ENCODE measurements at regions not wholly inside any gene's neighbourhood (a gene's known extent, or its start where the extent isn't known, plus 50 kb on each side); places are given as distances from the start of the nearest gene placed in this dataset.

DNA sequence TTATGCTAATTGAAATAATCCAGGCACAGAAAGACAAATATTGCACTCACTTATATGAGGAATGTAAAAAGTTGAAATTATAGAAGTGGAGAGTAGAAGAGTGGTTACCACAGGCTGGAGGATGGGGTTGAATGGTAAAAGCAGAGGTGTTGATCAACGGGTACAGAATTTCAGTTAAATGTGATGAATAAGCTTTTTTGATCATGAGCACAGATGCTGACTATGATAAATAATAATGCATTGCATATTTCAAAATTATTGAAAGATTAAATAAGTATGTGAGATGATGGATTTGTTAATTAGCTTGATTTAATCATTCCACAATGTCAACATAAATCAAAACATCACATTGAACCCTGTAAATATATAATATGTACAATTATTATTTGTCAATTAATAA lies 213.1 kb downstream of the DCAF12L2 start:
- no peak overlapping the region for H3K9ac ChIP-seq
- H3K36me3 ChIP-seq: no peaks in the 10 kb centered on the region
- no peaks in the 10 kb centered on the region for H3K4me1 ChIP-seq
- no peaks in the 10 kb centered on the region; a peak in 1 of 22 replicates for H4K20me1 ChIP-seq
- H3K9me3 ChIP-seq (replicated peaks in 1 of 11): no peaks in the 10 kb centered on the region
- no peak overlapping the region for H3K27ac ChIP-seq
- H3K4me2 ChIP-seq: no peak overlapping the region
- H3K27me3 ChIP-seq: peaks cover 48 to 95% (median 86%) of the 10 kb centered on the region in 11 experiments
- H3K4me3 ChIP-seq: no peak overlapping the region
- TF ChIP-seq Cebpa-rat (IDR thresholded peaks at IDR 0.05): no peak

DNA sequence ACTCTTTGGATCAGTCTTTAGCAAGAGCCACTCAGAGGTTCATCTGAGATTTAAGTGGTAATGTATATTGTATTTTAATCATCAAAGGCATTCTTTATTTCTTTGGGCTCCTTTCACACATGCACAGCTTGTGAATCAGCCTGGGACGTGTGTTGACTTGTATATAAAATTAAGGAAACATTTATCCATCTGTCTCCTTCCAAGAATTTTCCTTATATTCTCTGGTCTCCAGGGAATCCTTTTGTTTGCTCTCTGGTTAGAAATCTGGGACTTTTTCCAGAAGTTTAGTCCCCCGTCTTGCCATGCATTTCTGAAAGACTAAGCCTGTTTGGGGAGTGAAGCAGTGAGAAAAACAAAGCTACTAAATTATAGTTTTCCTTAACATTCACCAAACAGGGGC lies 212.3 kb downstream of the DCAF12L2 start:
- H3K27me3 ChIP-seq: peaks cover 42 to 94% (median 82%) of the 10 kb centered on the region in 11 experiments
- H3K4me2 ChIP-seq: no peak overlapping the region
- no peaks in the 10 kb centered on the region for H3K9me3 ChIP-seq (replicated peaks in 1 of 11)
- H3K4me3 ChIP-seq: no peak overlapping the region
- H3K27ac ChIP-seq: no peak overlapping the region
- no peaks in the 10 kb centered on the region for H3K36me3 ChIP-seq
- TF ChIP-seq Cebpa-rat (IDR thresholded peaks at IDR 0.05): no peak
- H4K20me1 ChIP-seq: no peaks in the 10 kb centered on the region; a peak in 1 of 22 replicates
- H3K9ac ChIP-seq: no peak overlapping the region
- no peaks in the 10 kb centered on the region for H3K4me1 ChIP-seq

DNA sequence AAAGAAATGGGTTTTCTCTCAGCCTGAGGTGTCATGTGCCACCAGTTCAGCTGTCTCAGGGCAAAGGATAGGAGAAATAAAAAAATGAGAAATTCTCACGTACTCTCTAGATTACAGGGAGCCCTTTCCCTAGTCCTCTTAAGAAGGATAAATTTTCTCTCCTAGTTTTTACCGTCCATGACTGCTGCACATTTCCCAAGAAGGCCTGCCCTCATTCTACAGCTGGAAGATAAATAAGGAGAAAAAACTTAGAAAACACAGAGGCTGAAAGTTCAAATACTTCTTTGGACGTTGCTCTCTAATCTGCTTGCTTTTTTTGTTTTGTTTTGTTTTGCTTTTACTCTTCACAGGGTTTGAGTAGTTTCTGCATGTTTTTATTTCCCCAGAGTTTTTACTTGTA lies 211.9 kb downstream of the DCAF12L2 start:
- Histone ChIP-seq H3K27ac (no peak overlapping the region), H3K4me2 (no peak overlapping the region), H3K36me3 (no peaks in the 10 kb centered on the region), H4K20me1 (no peaks in the 10 kb centered on the region; a peak in 1 of 22 replicates), H3K4me1 (no peaks in the 10 kb centered on the region), H3K27me3 (peaks cover 43 to 94% (median 82%) of the 10 kb centered on the region in 11 experiments), H3K4me3 (no peak overlapping the region), H3K9me3 (replicated peaks in 1 of 11) (no peaks in the 10 kb centered on the region), H3K9ac (no peak overlapping the region)
- TF ChIP-seq Cebpa-rat (IDR thresholded peaks at IDR 0.05): no peak

DNA sequence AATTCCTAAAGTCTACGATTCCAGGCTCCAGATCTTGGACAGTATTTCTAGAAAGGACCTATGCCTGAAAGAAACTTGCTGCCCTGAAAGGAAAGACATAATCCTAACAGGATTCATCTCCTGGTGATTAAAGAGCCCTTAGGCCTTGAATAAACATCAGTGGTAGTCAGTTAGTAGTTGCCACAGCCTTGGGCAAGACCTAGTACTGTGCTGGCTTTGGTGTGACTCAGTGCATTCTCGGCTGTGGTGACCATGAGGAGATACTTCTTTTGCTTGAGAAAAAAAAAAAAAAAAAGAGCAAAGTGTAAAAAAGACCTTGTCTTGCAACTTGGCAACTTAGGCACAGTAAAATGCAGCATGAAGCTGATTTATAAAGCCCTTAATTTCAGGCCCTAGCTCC lies 188.2 kb downstream of the DCAF12L2 start:
- Histone ChIP-seq H3K9me3 (replicated peaks in 1 of 11) (peaks cover 0 to 20% (median 9%) of the 10 kb centered on the region in 11 experiments; a peak in 13 of 22 replicates), H3K4me2 (no peak overlapping the region), H3K27me3 (peaks cover 50 to 94% (median 78%) of the 10 kb centered on the region in 11 experiments), H3K4me1 (no peaks in the 10 kb centered on the region), H3K4me3 (no peak overlapping the region), H3K9ac (no peak overlapping the region), H4K20me1 (no peaks in the 10 kb centered on the region; a peak in 2 of 22 replicates), H3K36me3 (no peaks in the 10 kb centered on the region), H3K27ac (no peak overlapping the region)
- no peak for TF ChIP-seq Cebpa-rat (IDR thresholded peaks at IDR 0.05)

DNA sequence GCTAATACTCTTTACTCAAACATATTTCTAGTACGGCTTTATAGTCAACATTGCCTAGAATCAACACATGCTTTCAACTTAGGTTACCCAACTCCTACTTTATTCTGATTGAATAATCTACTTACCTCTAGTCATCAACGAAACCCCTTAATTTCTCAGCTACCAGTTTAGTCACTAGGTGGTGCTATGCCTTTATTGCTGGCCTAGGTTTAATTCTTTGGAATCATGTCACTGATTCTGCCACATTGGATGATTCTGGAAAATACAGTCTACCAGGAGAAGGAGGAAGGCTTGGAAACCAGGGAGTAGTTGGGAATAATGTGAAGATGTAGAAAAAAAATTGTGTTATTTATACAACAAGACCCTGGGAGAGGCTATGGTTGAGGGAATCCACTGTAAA lies 167.7 kb downstream of the DCAF12L2 start:
- Histone ChIP-seq H3K4me1 (no peaks in the 10 kb centered on the region), H3K36me3 (no peaks in the 10 kb centered on the region), H3K27ac (no peak overlapping the region), H3K27me3 (peaks cover 38 to 99% (median 84%) of the 10 kb centered on the region in 11 experiments), H3K4me2 (no peak overlapping the region), H3K9ac (no peak overlapping the region), H4K20me1 (peaks cover 0 to 6% (median 0%) of the 10 kb centered on the region in 11 experiments; a peak in 1 of 22 replicates), H3K9me3 (replicated peaks in 1 of 11) (no peaks in the 10 kb centered on the region), H3K4me3 (no peak overlapping the region)
- no peak for TF ChIP-seq Cebpa-rat (IDR thresholded peaks at IDR 0.05)

DNA sequence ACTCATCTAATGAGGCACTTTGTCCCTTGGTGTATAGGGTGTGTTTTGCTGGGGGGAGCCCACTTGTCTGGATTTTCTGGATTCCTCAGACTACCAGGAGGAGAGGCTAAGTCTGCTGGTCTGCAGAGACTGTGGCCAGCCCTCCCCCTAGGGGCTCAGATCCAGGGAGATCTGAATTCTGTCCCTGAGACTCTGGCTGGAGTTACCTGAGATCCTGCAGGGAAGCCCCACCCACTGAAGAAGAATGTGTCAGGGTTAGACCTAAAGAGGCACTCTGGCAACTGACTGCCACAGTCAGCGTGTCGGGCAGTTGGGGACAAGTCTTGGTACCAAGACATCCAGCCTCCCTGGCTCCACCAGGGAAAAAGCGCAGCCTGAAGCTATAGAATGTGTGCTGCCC lies 138.9 kb downstream of the DCAF12L2 start:
- H3K27me3 ChIP-seq: peaks cover 46 to 95% (median 90%) of the 10 kb centered on the region in 11 experiments
- H4K20me1 ChIP-seq: peaks cover 0 to 11% (median 0%) of the 10 kb centered on the region in 11 experiments; a peak in 2 of 22 replicates
- H3K4me1 ChIP-seq: no peaks in the 10 kb centered on the region
- H3K9me3 ChIP-seq (replicated peaks in 1 of 11): peaks cover 0 to 6% (median 0%) of the 10 kb centered on the region in 11 experiments; a peak in 3 of 22 replicates
- H3K9ac ChIP-seq: no peak overlapping the region
- no peak overlapping the region for H3K4me2 ChIP-seq
- no peak overlapping the region for H3K27ac ChIP-seq
- H3K4me3 ChIP-seq: no peak overlapping the region
- H3K36me3 ChIP-seq: no peaks in the 10 kb centered on the region
- TF ChIP-seq Cebpa-rat (IDR thresholded peaks at IDR 0.05): no peak

DNA sequence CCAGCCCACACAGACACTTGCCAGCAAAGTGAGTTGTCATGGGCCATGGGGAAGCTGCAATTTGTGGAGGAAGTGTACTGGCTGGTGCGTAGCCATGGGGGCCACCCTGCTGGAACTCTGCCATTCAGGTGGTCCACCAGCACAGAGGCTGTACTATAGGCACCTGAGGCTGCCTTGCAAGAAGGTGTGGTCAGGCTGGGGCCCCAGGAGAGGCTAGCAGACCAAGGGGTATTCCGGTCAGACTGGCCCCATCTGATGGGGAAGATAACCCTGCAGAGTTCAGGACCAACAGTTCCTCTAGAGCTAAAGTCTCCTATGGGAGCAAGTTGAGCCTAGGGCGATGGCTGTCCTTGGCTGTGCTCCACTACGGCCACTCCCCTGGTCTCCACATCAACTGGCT lies 136.1 kb downstream of the DCAF12L2 start:
- Histone ChIP-seq H4K20me1 (peaks cover 0 to 11% (median 0%) of the 10 kb centered on the region in 11 experiments; a peak in 2 of 22 replicates), H3K4me1 (no peaks in the 10 kb centered on the region), H3K9me3 (replicated peaks in 1 of 11) (peaks cover 0 to 5% (median 0%) of the 10 kb centered on the region in 11 experiments; a peak in 3 of 22 replicates), H3K27me3 (peaks cover 53 to 100% (median 91%) of the 10 kb centered on the region in 11 experiments; a peak in 21 of 22 replicates), H3K4me3 (no peak overlapping the region), H3K36me3 (no peaks in the 10 kb centered on the region), H3K9ac (no peak overlapping the region), H3K4me2 (no peak overlapping the region), H3K27ac (no peak overlapping the region)
- TF ChIP-seq Cebpa-rat (IDR thresholded peaks at IDR 0.05): no peak

DNA sequence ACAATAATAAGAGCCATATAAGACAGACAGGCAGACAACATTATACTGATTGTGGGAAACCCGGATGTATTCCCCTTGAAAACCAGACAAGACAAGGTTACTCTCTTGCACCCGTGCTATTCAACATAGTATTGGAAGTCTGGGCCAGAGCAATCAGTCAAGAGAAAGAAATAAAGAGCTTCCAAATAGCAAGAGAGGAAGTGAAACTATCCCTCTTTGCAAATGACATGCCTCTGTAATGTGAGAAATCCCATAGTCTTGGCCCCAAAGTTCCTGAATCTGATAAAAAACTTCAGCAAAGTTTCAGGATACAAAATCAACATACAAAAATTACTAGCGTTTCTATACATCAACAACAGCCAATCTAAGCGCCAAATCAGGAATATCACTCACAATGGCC lies 102.1 kb downstream of the DCAF12L2 start:
- Histone ChIP-seq H4K20me1 (no peaks in the 10 kb centered on the region; a peak in 2 of 22 replicates), H3K27me3 (peaks cover 28 to 89% (median 71%) of the 10 kb centered on the region in 11 experiments), H3K4me3 (no peak overlapping the region), H3K27ac (no peak overlapping the region), H3K4me2 (no peak overlapping the region), H3K36me3 (no peaks in the 10 kb centered on the region), H3K9ac (no peak overlapping the region), H3K9me3 (replicated peaks in 1 of 11) (peaks cover 0 to 34% (median 13%) of the 10 kb centered on the region in 11 experiments; a peak in 14 of 22 replicates), H3K4me1 (no peaks in the 10 kb centered on the region)
- TF ChIP-seq Cebpa-rat (IDR thresholded peaks at IDR 0.05): no peak

DNA sequence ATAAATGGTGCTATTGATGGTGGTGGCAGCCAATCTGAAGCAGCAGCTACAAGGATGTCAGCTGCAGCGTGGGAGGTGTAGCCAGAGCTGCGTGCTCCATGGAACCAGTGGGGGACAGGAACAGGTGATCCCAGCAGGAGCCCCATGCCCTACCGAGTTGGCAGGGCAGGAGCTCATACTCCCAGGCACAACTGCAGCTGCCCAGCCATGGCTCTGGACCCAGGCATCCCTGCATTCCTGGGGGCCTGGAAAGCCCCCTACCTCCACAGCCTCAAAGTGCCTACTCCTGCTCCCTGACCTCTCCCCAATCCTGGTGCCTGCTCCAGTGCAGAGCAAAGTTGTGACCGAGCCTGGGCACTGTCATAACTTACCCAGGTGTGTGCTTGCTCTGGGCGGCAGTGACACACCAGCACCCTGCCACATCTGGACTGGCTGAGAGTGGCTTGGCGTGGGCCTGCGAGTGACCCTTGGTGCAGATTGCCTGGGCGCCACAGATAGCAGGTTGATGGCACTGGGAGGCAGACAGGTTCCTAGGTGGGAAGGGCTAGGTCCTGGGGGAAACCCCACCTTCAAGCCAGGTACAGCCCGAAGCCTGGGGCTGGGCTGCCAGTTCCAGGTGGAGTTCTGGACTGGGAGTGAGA lies 101.1 kb downstream of the DCAF12L2 start:
- Histone ChIP-seq H3K9me3 (replicated peaks in 1 of 11) (peaks cover 0 to 34% (median 13%) of the 10 kb centered on the region in 11 experiments; a peak in 14 of 22 replicates), H3K4me2 (no peak overlapping the region), H3K36me3 (no peaks in the 10 kb centered on the region), H3K4me1 (no peaks in the 10 kb centered on the region), H3K27me3 (peaks cover 22 to 82% (median 65%) of the 10 kb centered on the region in 11 experiments), H3K9ac (no peak overlapping the region), H3K4me3 (no peak overlapping the region), H4K20me1 (no peaks in the 10 kb centered on the region; a peak in 1 of 22 replicates), H3K27ac (no peak overlapping the region)
- TF ChIP-seq Cebpa-rat (IDR thresholded peaks at IDR 0.05): no peak
